ENCODE measurements at regions not wholly inside any gene's neighbourhood (a gene's known extent, or its start where the extent isn't known, plus 50 kb on each side); places are given as distances from the start of the nearest gene placed in this dataset.
"Not testable (repeated sequence)": the region's sequence is repeated elsewhere in the genome, so short reads cannot be mapped to it uniquely, and the experiment has no call there.

DNA sequence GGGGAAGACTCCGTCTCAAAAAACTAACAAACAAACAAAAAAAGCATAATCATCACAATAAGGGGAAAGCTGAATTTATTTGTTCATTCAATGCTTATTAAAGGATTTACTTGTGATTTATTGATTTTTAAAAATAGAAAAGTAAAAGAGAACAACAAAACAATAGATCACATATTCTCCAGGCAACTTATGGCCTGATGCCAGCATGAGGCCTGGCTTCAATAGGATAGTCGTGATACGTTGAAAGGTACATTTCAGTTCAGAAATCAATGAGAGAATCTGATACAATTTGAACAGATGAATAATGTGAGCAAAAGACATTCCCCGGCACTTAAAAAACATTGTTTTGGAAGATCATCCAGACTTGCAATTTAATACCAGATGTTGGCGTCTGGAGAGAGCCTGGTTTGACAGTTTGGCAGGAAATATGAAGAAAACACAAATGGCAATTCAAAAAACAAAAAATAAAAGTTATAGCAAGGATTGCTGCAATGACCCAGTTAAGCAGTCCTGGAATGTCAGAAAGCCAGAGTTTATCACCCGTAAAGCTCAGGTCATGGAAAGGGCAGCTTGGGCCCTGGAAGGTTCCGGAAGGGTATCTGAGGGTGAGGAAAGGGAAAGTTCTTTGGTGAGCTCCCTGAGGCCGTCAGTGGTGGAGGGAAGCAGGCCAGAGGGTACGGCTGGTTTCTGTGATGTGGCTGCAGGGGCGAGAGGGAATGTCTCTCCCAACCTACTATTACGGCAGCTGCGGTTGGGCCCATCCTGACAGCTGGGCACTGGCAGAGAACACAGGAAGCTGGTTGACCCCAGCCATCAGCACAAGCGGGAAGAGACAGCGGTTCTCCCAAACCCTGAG is 230.2 kb upstream of the HES1 start:
- DNase-seq (ENCODE audit: low spot score): no peak

DNA sequence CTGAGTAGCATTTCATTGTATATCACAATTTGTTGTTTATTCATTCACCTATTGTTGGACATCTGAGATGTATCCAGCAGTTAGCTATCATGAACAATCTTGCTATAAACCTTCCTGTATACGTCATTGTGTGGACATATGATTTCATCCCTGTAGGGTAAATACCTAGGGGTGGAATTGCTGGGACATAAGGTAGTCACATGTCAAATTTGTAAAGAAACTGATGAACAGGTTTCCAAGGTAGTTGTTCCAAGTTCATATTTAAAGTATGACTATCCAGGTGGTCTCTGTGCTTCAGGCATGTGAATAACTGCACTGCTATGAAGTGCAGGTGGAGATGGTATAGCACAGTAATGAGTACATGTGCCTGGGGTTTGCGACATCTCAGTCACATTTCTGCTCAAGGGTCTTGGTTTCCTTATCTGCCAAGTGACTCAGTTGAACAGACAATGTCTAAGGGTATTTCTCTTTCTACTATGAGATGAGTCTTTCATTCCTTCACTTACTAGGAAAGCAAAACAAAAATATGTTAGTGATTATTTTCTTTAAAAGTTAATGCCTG is 229.0 kb upstream of the HES1 start:
- DNase-seq (ENCODE audit: low spot score): no peak

DNA sequence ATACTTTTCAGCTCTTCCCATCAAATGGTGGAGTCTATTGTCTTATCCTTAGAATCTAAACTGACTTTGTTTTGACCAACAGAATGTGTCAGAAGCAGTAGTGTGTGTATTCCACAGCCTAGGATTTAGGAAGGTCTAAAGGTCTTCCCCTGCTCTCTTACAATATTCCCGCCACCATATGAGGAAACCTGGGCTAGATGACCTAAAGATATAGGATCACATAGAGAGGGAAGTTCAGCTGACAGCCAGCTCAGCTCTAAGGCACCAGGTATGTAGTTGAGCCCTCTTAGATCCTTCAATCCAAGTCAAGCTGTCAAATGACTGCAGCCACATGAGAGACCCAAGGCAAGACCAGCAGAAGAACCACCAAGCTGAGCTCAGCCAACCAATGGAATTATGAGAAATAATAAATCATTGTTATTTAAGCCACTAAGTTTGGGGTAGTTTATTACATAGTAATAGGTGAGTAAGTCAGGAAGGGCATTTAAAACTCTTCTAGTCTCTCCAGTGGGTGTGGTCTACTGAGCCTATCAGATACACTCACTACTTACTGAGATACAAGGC is 227.7 kb upstream of the HES1 start:
- no peak for DNase-seq (ENCODE audit: low spot score)

DNA sequence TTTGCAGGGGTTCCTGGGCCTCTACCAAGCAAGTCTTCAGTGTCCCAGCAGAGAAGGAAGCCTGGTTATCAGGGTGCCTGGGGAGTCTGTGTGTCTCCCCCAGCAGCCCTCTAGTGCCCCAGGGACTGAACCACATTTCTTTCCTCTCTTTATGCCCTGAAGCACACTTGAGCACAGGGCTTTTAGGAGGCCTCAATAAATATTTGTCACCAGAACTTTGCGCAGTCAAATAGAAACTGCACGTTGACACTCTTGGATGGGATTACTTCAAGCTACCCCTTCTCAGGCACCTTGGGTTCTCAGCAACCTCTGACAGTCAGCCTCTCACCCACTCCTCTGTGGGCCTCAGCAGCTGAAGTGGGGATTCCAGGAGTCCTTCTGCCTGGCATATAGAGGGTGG is 226.6 kb upstream of the HES1 start:
- DNase-seq (ENCODE audit: low spot score): no peak

DNA sequence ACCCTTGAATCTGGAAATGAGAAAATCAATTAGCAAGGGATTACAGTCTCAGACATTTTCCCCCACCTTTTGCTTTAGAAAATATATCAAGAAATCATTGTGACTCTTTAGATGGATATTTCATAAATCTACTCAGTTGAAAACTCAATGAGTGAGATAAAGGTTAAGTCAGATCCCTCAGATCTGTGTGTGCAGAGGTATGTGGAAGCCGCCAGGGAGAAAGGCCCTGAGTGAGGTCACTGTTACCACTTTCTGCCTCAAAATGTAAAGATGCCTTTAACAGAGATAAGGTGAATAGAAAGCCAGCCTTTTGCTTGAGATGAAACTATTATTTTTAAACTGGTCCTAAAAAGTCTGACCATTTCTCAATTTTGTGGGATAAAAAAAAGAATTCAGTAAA is 225.6 kb upstream of the HES1 start:
- DNase-seq (ENCODE audit: low spot score): no peak

DNA sequence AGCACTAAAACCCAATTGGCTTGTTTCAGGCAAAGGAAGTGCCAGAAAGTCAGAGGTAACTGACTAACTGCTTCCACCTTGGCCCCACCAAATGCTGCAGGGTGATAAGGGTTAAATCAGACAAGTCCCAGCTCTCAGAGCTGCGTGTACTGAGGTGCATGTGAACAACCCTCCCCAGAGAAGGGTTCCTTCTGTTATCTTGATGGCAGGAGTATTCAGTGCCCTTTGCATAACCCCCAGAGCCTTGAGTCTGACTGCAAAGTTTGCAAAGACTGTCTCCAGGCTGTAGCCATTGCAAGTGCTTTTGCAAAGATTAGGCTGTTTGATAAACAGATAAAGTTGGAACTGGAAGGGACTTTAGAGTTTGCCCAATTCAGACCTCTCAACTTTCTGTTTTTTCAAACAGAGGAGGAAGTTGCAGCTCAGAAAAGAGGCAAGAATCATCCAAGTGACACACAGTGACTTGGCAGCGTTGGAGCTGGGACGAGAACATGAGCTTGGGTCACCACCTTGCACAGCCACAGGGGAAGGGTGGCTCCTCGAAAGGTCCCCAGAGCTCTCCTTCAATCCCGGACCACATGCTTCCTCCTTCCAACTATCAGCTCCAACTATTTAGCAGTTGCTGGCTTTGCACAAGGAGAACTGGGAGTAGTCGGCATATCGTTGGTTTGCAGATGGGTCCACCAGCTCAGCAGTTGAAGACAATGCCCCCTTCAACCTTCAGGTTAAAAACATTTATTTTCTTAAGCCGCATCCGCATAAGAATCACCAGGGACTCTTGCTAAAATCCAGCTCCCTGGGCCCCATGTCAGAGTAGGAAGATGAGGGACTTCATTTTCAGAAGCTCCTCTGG is 224.8 kb upstream of the HES1 start:
- no peak for DNase-seq (ENCODE audit: low spot score)

DNA sequence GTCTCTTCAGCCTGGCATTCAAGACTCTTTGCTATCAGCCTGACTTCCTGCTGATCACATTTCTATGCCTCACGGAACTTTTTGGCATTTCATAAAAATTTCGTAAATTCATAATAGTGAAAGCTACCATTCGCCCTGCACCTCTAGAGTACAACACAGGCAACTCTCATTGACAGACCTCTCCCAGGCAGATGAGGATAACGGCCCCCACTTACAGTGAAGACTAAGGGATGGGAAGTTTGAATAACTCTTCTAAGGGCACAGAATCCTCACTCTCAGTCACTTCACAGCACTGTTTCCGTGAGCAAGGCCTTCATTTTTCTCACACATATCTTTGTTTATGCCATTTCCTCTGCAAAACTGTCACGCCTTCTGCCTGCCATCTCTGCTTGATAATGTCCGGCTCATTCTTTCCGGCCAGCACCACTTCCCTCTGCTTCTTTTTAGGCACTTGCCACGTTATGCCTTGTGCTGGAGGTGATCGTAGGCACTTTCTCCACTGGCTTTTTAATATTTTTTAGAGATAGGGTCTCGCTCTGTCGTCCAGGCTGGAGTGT is 224.1 kb upstream of the HES1 start:
- no peak for DNase-seq (ENCODE audit: low spot score)

DNA sequence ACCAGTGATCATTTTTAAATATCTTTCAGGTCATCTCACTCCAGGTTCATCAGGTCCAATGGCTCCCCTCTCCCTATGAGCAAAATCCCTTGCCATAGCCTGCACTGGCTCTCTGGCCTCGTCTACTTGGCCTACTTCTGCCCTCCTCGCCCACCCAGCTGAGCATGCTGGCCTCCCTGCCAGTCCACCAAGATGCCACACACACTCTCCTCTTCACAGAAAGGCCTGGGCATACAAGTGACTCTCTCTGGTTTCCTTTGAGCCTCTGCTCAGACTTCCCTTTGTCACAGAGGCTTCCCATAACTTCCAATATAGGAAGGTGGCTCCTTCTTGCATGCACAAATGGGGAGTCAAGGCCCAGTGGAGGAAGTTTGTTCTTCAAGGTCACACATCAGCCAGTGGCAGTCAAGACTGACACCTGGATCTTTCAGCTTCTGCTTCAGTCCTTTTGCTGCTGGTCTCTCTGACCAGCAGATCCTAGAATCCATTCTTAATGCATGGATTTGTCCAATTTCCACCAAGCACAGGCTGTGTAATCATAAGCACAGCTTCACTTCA is 223.2 kb upstream of the HES1 start:
- DNase-seq (ENCODE audit: low spot score): no peak

DNA sequence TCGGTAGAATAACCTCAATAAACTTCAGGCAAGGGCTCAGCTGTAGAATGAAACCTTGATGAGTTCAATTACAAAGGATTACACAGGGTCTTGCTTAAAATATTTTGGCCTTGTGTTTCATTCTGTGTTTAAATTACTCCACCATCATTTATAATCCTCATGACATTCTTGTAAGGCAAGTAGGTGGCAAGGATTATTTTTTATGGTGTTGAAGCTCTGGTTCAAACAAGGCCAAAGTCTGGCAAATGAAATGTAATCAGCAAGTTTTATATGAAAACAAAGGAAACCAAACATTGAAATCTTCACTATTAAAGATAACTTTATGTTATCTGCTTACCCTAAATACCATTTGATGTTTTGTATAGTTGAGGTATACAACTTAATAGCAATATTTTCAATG is 221.3 kb upstream of the HES1 start:
- DNase-seq (ENCODE audit: low spot score): no peak

DNA sequence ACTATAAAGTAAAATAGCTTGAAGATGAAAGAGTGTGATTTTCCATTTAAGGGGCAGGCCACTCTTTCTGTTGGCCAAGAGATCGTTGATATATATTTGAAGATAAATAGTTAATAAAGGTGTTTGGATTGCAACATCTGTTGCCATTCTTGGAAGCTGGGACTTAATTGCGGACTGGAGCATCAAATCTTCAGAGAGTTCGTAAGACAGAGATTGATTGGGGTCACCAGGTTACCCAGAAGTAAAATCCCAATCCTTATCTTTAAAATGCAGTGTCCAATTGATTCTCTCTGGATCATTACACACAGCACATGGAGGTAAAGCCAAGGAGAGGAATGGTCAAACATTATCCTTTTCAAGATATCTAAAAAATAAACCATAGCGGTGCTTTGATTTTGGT is 220.8 kb upstream of the HES1 start:
- no peak for DNase-seq (ENCODE audit: low spot score)

DNA sequence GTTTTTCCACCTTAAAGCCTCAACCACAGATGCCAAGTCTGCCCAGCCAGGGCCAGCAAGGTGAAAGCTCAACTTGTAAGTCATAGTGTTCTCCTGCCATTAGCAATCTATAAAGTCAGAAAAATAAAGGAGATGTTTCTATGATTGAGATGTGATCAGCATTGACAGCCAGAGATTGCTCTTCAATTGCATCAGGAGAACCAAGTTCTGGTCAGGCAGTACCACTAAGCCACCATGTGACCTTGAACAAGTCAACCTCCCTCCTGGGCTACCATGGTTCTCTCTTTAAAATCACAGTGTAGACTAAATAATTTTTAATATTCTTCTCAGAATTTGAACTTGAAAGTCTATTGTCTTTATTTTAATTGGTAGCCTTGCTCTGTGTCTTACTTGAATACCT is 220.3 kb upstream of the HES1 start:
- no peak for DNase-seq (ENCODE audit: low spot score)

DNA sequence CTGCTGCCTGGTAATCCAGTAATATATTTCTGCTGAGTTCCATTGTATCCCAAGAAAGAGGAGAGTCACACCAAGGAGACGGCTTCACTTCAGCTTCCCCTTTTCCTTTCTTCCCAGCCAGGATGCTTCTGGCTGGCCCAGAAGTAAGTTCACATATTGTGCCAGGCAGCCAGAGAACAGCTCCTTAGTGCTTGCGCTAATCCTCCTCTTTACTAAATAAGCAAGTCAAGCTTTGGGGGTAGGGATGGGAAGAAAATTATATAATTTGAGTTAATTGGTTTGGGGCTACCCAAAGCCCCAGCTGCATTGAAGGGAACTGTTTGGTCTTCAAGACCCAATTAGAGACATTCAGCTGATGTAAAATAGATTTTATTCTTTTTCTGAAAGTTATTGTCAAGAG is 218.8 kb upstream of the HES1 start:
- DNase-seq (ENCODE audit: low spot score): no peak

DNA sequence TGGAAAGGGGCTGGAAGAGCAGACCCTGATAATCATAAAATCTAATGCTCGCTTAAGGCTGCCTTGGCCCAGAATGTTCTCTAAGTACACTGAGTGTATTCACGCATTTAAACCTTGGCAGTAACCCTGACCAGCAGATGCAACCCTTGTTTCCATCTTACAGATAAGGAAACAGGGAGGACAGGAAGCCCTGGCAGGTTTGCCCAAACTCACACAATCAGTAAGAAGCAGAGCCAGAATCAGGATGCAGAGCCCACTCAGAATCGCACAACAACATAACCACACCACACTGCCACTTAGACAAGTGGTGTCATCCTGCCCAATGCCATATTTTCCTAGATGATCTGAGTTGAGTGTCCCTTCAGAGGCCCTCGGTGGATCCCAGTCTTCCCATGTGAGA is 214.5 kb upstream of the HES1 start:
- DNase-seq (ENCODE audit: low spot score): no peak

DNA sequence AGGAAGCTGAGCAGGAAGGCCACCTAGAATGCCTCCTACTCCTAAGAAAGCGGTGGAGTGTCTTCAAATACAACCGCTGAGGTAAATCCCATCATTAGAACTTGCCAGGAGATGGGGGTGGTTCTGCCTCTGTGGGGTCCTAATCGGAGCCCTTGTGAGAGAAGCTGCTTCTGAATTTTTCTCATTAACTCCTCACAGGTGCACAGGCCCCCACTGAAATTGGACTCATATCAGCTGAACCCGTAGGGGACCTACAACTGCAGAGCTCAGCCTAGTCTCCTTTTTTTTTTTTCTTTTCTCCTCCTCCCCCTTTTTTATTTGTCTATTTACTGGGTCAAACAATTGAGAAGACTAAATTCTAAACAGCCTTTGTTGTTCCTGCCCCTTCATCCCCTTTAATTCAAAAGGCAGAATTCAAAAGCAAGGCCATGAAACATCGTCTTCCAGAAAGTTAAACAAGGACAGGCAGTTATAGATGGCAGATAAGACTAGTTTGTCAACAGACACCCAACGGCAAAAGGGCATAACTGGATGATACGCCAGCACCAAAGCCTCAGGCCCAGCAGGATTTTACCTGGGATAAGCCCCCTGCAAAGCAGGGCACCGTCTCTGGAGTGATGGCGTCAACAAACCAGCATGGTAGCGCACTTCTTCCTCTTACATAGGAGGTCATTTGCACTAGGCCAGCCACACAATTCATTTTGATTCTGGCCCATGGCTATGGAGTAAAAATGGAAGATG is 213.7 kb upstream of the HES1 start:
- no peak for DNase-seq (ENCODE audit: low spot score)

DNA sequence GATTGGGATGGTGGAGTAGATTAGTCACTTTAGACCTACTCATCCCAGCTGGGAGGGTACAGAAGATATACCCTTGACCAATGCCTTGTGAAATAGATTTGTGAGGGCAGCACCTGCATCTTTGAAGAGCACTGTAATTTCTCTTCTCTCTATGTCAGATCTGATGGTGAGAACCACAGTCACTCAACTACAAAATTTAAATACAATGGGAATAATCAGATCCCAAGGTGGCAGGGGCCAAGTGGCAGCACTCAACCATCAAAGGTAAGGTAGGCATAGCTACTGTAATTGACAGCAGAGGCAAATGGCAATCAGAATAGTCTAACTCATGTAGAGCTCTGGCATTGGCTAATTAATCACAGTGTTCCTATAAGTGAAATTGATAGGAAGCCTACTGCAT is 212.0 kb upstream of the HES1 start:
- DNase-seq (ENCODE audit: low spot score): not testable (repeated sequence)

DNA sequence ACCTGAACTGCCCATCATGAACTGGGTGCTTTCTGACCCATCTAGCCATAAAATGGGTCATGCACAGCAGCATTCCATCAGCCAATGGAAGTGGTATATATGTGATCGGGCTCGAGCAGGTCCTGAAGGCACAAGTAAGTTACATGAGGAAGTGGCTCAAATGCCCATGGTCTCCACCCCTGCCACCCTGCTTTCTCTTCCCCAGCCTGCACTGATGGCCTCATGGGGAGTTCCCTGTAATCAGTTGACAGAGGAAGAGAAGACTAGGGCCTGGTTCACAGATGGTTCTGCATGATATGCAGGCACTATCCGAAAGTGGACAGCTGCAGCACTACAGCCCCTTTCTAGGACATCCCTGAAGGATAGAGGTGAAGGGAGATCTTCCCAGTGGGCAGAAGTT is 209.9 kb upstream of the HES1 start:
- DNase-seq (ENCODE audit: low spot score): not testable (repeated sequence)

DNA sequence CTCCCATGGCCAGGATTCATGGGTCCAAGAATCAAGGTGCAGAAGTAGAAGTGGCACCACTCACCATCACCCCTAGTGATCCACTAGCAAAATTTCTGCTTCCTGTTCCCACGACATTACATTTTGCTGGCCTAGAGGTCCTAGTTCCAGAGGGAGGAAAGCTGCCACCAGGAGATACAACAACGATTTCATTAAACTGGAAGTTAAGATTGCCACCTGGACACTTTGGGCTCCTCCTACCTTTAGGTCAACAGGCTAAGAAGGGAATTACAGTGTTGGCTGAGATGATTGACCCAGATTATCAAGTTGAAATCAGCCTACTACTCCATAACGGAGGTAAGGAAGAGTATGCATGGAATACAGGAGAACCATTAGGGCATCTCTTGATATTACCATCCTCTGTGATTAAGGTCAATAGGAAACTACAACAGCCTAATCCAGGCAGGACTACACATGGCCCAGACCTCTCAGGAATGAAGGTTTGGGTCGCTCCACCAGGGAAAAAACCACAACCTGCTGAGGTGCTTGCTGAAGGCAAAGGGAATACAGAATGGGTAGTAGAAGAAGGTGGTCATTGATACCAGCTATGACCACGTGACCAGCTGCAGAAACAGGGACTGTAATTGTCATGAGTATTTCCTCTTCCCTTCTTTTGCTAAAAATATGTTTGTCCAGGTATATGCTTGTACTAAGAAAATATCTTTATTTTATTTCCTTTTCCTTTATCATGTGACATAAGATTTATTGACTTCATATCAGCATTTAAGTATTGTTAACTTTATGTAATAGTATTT is 208.3 kb upstream of the HES1 start:
- DNase-seq (ENCODE audit: low spot score): not testable (repeated sequence)

DNA sequence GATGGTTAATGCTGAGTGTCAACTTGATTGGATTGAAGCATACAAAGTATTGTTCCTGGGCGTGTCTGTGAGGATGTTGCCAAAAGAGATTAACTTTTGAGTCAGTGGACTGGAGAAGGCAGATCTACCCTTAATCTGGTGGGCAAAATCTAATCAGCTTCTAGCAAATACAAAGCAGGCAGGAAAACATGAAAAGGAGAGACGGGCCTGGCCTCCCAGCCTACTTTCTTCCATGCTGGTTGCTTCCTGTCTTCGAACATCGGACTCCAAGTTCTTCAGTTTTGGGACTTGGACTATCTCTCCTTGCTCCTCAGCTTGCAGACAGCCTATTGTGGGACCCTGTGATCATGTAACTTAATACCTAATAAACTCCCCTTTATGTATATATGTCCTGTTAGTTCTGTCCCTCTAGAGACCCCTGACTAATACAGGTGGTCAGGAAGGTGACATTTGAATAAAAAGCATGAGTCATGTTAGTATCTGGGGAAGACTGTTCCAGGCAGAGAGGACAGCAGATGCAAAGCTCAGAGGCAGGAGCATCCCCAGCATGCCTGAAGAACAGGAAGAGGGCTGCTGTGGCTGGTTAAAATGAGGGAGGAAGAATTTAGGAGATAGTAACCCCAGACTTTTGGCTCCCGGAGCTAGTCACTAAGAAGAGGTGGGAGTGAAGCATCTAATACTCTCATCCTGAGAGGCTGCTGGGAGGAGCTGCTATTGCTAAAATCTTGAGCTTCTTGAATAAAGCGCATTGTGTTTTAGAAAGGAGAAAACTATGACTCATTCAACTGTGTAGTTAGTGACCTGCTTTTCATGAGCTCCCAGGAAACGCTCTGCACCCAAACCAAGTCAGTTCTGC is 207.4 kb upstream of the HES1 start:
- DNase-seq (ENCODE audit: low spot score): no peak

DNA sequence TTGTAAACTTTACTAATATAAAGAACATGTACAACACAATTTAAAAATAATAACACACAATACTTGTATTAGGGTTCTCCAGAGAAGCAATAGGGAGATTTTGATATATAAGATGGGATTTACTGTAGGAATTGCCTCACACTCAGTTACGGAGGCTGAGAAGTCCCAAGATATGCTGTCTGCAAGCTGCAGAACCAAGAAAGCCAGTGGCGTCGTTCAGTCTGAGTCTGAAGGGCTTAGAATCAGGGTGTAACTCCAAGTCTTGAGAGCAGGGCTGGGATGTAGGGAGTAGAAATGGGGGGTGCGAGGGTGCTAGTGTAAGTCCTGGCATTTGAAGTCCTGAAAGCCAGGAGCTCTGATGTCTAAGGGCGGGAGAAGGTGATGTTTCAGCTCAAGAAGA is 206.6 kb upstream of the HES1 start:
- no peak for DNase-seq (ENCODE audit: low spot score)

All from HuH-7 (cell line).